SK-MEL-5 (cell line): ENCODE measurements at regions not wholly inside any gene's neighbourhood (a gene's known extent, or its start where the extent isn't known, plus 50 kb on each side); places are given as distances from the start of the nearest gene placed in this dataset.

ENCODE experiments used
- DNase-seq: peaks from one replicate; pipeline ENCODE4 v3.0.0-alpha.2; 2016; ENCODE audit warnings: low read depth, low spot score
- in situ Hi-C: cut with HindIII; loops from 2 replicates; pipeline ENCODE4 v1.10.0; 2016; ENCODE audit warnings: low sequenced_read_pairs, high pct_unique_total_duplicates, low pct_unique_long_range_greater_than_20kb

- DNase-seq: no peak
- in situ Hi-C loops: no loop called here
These were observed 64.1 kb upstream of the LMO1 start for GRCh38 chr11:8327761-8328192.

- in situ Hi-C loops: no loop called here
- no peak for DNase-seq
These were observed 62.7 kb upstream of the LMO1 start for GRCh38 chr11:8326337-8326736.

- no peak for DNase-seq
- in situ Hi-C loops: no loop called here
These were observed 62.1 kb upstream of the LMO1 start for GRCh38 chr11:8325591-8326304.

GRCh38 chr11:8323161-8323935, 59.7 kb upstream of the LMO1 start:
- in situ Hi-C loops: no loop called here
- DNase-seq: no peak

- no peak for DNase-seq
- in situ Hi-C loops: no loop called here
These were observed 58.2 kb upstream of the LMO1 start for GRCh38 chr11:8321876-8322275.

GRCh38 chr11:8320076-8320475, 56.4 kb upstream of the LMO1 start:
- DNase-seq: no peak

GRCh38 chr11:8318536-8318935, 54.9 kb upstream of the LMO1 start:
- DNase-seq: peak; percentile 52
- in situ Hi-C loops: no loop called here

More at GRCh38 chr11:8320076-8320475, 56.4 kb upstream of the LMO1 start:
- in situ Hi-C loops: no loop called here

GRCh38 chr11:8317159-8317558, 53.5 kb upstream of the LMO1 start:
- in situ Hi-C loops: no loop called here
- DNase-seq: no peak

GRCh38 chr11:8315954-8316353, 52.3 kb upstream of the LMO1 start:
- no peak for DNase-seq
- in situ Hi-C loops: no loop called here

GRCh38 chr11:8315463-8315862, 51.8 kb upstream of the LMO1 start:
- DNase-seq: no peak
- in situ Hi-C loops: no loop called here

- DNase-seq: no peak
- in situ Hi-C loops: no loop called here
These were observed 51.2 kb upstream of the LMO1 start for GRCh38 chr11:8314916-8315315.

GRCh38 chr11:8313504-8314090, 49.9 kb upstream of the LMO1 start:
- no peak for DNase-seq
- in situ Hi-C loops: no loop called here
